Pulmonary artery endothelial cell (primary cell): ENCODE measurements at regions not wholly inside any gene's neighbourhood (a gene's known extent, or its start where the extent isn't known, plus 50 kb on each side); places are given as distances from the start of the nearest gene placed in this dataset.
A peak's percentile ranks its signal among the peaks of the same experiment; 100 is the strongest.

Source experiments
- DNase-seq: peaks from one replicate; pipeline ENCODE4 v3.0.0-alpha.2; 2011; ENCODE audit warnings: low read depth, low spot score

DNA sequence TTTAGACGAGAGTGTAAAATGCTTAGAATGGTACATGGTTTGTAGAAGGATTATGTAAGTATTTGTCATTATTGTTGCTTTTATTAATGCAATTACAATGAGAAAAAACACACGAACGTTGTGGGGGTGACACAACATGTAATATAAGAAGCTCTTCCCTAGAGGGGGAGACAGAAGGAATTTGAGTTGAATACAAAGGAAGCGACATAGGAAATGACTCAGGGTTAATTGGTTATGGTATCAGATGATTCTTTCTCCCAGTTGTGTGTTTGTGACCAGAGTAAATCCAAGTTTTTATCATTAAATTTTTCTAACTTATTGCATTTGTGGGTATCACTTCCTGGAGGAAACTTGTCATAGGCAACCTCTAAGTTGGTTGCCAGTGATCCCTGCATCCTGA, 625.6 kb upstream of the CDH2 start:
- DNase-seq: peak; percentile 89

DNA sequence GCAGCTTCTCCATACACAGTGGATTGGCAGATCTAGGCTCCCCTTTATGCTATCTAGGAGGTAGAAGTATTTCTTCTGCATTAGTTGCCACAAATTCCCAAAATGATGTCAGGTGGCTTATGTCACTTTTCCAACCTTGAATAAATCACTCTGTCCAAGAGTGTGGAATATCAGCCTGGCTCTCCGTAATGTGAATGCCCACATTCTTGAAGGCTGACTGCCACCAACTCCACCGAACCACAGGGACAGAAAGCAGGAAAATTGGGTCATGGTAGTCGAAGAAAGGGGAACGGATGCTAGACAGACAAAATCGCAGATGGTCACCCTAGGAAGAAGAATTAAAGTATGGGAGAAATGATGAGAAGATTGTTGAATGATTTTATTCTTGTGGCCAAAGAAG, 624.9 kb upstream of the CDH2 start:
- DNase-seq: no peak

DNA sequence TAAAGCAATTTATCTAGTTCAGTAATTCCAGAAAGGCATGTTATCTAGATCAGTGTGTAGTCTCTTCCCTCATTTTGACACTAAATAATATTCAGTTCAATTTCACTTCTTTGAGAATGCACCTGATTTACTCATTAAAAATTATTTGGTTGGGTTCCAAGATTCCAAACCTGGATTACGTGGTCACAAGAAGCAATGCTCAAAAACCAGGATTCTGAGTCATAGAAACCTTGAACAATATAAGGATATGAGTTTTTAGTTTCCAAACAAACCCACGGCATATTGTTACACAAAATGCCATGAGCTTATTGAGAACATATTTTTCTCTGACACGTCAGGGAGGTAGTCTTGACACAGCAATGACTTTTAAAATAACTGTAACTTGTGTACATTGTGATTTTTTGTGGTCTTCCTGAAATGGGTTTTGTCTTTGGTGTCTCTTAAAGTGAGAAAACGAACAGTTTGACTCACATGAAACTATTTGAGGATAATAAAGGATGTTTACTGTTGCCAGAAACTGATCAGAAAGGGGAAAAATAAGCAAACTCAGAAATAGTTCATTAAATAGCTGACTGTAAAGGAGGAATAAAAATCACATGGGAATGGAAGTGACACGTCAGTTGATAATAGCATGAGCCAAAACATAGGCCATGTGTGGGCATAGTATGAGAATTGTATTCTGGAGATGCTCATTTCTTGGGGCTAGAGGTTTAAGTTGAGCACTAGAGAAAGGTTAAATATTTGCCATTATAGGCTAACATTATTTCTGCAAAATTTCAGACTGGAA, 617.7 kb upstream of the CDH2 start:
- peak; percentile 90 for DNase-seq

DNA sequence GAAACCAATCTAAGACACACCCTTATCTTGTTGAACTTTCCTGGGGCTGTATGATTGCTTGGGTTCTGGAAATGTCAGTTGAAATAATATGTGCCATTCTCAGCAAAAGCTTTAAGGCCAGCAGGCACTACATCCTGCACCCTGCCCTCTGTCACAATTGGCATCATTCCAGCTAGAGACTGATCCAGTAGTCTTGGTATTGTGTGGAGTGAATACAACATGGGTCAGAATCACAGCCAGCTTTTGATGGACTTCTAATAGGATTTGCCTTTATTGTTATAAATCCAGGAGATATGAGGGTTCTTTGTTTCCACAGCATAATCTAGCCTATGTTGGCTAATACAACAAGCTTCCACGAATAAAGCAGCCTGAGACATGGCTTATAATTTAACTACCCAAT, 617.0 kb upstream of the CDH2 start:
- DNase-seq: peak; percentile 26

DNA sequence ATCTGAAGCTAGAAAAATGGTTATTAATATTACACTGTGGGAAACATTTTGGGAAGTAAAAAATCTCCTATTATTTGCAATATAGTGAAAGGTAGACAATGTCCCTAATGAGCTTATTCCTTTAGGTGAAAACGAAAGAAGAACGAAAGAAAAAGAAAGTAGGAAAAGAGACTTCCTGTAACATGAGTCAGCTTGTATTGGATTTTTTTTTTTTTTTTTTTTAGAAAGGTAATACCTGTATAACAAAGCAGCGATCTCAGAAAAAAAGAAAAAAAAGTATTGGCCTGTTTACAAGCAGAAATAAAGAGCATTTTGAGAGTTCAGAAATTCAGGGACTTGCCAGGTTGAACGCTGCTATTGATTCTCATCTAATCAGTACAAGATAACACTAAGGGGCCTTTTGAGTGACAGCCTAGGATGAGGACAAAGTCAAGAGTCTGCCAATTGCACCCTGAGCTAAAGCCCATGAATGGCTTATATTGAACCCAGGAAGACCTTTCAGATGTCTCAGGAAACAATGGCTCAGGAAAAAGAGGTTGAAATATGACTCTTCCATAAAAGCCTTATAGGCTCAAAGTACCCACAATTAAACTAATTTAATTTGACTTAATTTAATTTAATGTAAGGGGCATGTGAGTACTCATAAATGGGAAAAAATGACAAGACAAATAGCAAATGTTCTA, 615.6 kb upstream of the CDH2 start:
- DNase-seq: no peak

DNA sequence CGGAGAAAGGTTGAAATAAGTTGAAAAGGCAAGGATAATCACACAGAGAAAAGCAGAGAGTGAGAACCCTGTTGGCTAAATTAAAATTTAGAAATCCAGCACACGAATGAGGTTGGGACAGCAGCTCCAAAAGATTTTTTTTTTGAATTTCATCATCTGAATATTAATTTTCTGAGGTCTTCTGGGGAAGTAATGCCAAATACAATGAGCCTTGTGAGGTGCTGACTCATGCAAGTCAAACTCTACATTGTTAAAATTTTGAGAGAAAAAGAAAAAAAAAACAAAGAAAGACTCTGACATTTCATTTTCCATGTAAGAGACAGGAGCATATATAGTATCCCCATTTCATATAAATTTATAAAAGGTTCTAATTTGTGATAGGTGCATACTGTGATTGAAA, 614.2 kb upstream of the CDH2 start:
- DNase-seq: no peak

DNA sequence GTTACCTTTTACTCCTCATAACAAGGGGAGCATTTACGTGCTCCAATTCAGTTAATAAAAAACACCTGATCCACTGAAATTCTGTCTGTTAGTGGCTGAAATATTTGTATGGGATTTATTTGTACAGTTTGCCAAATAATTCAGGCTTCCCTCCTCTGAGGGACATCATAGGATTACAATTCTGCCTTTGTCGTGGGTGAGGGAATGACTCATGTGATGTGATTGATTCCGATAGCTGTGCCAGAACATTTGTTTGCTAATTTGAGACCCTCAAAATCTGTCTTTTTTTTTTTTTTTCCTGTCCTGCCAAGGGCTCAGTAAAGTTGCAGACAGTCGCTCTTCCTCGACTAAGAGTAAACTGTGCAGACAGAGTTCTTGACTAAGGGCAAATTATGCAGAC, 612.6 kb upstream of the CDH2 start:
- DNase-seq: no peak

DNA sequence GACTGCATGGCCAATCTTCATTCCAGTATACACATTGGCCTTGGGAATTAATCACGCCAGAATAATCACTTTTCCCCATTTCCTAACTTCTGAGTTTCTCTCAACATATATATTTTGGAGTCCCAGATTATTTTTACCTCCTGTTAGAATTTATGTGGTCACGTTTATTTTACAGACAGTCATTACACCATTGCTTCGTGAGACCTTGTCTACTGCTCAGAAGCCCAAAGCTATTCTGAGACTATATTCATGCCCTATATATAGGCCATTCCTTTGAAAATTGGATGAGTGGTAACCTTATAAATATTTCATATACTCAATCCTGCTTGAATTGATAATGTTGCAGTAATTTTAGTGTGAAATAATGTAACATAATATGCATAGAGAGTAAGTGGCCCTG, 610.0 kb upstream of the CDH2 start:
- no peak for DNase-seq

DNA sequence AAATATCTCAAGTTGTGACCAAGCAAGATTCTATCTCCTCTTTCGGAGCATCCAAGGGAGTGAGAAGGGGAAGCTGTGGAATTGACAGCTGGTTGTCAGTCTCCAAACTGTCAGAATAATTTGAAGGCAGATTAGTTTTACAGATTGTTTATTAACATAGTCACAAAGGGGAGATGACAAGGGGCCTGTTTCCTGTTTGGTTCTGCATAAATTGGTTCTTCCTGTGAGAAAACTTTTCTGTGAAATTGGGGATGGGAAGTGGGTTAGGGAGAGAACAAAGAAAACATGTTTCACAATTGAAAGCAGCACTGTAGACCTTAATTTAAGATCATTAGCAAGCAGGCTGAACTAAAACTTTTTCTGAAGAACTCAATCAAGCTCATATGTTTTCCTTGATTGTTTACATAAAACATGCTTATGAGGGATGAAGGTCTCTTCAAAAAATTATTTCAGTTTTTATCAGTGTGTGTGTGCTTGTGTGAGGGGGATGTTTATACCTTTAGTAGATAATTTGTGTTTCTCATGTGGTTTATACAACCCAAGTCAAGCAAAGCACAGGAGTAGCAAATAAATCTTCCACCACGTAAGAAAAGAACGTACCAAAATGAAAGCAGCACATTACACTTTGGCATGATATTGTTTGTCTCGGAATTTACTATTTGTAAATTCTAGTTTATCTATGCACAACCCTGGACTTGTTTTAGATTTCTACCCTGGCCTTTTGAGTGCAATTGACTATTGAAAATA, 604.9 kb upstream of the CDH2 start:
- DNase-seq: no peak

DNA sequence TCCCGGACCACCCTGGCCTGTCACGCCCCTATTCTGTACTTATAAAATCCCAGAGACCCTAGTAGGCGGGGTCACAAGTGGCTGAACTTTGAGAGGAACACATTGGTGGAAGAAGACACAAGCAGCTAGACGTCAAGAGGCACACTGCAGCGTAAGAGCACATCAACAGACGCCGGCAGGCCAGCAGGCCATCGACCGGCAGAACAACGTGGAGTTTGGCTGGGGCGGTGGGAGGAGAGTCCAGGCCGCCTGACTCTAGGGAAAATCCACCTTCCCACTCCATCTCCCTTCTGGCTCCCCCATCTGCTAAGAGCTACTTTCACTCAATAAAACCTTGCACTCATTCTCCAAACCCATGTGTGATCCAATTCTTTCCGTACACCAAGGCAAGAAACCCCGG, 601.8 kb upstream of the CDH2 start:
- DNase-seq: no peak

DNA sequence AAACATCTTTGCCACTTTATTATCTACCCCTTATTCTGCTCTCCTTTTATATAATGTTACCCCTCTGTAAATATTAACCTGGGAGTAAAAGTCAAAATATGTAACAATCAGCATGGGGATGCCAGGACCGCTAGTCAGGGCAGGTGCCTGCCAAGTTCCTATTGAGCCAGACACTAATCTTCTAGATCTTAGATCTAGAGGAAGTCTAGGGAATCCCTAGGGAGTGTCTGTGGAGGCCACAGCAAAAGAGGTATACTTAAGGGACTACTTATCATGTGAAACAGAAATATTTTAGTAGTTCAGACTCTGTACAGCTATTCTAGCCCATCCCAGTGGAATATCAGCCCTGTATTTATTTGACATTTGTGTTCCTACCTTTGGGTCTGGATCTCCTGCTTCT, 600.8 kb upstream of the CDH2 start:
- DNase-seq: no peak

DNA sequence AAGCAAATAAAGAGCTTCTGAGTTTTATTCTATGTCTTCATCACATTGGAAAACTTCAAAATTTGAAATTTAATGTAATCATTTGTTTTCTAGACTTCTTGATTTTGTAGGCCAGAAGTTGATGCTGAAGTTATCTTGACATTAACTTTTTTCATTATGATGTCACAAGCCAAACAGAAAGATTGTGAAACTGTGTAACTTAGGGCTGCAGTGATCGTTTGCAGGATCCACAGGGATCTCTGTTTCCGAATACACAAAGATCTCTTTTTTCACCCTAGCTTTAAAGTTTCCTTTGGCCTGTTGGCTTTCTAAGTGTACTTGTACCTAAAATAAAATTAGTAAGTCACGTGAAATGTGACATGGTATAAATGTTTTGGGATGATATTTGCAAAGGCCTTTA, 594.9 kb upstream of the CDH2 start:
- no peak for DNase-seq

DNA sequence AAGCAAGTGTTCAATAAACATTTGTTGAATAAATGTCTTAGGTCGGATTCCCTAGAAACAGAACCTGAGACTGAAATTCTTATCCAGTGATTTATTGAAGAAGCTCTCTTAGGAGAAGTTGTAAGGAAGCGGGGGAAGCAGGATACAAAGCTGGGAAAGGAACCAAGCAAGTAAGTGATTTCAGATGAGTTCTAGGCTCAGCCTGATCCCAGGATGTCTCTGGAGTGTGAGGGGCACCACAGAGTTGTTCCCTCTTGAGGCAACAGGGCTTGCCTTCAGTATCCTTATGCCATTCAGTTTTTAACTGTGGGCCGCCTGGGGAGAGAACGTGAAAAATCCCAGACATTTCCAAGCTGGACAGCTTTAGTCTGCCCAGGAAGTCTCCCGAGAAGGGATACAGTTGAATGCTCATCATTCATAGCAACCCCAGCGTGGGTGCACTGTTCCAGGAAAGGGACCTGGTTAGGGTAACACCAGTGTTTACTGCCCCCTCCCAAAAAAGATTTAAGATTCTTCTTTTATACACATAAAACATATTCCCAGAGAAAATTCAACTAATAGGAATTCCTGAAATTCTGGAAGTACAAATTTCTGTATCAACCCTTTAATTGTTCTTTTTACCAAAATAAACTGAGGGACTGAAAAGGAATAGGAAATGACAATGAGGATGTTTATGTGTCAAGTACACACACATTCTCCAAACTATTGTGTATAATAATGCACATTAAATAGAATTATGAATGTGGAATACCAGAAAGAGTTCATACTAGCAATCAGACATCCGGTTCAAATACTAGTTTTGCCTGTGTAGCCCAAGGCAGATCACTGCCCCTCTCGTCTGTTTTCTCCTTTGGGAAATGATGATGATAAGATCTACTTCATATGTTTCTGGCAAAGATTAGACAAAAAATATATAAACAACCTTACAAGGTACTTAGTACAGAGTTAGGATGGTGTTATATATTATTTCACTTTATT, 592.1 kb upstream of the CDH2 start:
- no peak for DNase-seq

DNA sequence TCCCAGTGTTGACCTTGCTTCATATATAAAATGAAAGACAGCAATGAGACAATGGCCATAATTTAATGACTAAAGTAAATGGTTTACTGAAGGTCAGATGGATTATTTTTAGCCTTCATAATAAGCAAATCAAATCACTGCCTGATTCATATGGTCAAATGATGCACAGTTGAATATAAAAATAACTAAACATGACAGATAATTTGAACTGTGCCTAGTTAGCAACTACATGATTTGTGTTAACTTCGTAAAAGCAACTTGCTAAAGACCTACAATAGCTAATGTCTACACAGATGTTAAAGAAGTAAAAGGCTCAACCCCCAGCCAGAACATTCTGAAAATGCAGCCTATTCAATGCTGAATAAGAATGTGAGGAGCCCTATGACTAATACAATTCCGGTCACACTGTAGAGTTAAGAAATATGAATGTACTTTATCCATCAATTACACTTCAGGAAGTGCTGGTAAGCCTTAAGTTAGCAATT, 590.8 kb upstream of the CDH2 start:
- DNase-seq: peak; percentile 50

DNA sequence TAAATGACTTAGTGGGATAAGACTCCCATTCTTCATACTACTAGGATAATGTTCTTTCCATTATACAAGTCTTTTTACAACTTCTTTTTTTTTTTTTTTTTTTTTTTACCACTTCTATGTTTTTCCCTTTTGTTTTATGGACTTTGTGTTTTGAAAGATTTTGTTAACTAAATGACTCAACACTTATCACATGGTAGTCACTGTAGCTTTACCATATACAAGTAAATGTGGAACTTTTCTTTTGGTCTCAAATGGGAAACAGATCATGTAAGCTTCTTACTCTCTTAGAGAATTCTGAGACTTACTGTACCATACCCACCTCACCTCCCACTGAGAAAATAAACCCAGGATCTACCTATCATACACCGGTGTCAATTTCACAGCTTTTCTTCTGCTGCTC, 590.3 kb upstream of the CDH2 start:
- DNase-seq: no peak

DNA sequence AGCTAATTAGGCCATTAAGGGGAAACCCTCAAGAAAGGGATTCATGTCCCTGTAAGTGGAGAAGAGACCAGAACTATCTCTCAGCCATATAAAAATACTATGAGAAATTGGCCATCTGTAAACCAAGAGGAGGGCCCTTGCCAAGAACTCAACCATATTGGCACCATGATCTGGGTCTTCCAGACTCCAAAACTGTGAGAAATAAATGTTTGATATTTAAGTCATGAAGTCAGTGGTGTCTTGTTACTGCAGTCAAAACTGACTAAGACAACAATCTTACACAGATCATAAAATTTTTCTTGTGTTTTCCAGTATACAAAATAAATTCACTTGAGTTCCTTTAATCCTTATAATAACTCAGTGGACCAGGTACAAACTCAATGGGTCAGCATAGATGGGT, 589.8 kb upstream of the CDH2 start:
- no peak for DNase-seq

DNA sequence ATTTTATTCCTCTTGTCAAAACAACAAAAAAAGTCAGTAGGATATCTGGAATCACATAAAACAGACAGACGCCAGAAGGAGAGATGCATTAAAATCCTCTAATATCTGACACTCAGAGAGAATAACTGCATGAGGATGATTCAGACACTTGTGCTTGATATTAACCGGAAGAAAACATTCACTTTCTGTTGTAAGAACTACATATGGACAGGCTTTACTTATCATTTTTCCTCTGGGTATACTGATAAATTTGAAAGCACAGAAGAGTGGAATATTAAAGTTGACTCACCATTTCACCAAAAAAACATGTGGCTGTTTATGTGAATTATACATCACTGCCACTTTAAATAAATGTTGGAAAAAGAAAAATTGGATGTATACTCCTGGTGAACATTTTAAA, 589.1 kb upstream of the CDH2 start:
- DNase-seq: no peak

DNA sequence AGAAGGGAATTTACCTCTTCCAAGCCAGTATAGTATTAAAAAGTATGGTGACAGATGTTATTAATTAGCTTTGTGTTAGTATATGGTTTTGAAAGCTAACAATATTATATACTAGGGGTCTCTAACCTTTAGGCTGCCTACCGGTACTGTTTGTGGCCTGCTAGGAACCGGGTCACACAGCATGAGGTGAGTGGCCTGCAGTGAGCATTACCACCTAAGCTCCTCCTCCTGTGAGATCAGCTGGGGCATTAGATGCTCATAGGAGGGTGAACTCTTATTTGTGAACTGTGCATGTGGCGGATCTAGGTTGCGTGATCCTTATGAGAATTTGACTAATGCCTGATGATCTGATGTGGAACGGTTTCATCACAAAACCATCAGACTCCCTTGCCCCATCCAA, 583.4 kb upstream of the CDH2 start:
- no peak for DNase-seq

DNA sequence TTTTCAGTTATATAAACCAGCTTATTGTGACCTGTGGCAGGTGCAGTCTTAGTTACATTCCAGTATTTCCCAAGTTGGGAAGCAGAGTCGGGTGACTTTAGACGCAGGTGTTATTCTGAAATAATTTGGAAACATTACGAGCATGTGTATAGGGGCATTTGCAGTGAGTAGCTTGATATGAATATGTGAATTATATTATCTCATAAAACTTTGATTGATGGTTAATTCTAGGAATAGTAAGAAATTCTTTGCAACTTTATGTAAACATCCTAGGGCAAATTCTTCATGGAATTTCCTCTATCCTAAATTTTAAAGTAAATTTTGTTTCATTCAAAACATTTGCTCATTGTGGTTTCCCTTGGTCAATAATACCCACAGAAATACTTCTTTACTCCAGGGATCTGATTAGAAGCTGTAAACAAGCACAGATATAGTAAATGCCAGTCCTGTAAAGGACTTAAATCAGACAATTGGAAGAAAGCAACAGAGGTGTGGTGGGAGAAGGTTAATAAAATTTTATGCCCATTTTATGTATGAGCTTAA, 580.6 kb upstream of the CDH2 start:
- no peak for DNase-seq

DNA sequence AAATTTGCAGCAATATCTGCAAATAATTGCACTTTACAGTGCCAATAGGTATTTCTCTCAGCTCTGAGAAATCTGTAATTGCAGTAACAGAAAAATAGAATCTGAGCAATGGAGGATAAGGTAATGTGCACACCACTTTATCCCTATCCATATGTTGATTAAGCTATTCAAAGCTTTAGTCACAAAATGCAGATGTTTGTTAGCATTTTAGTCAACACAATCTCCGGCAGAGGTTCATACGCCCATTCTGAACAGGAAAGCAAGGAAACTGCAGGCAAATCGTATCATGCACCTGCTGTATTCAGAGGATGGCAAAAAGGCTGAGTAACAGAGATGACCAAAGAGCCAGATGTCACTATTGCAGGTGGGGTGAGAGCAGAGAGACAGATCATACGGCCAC, 566.2 kb upstream of the CDH2 start:
- DNase-seq: no peak

DNA sequence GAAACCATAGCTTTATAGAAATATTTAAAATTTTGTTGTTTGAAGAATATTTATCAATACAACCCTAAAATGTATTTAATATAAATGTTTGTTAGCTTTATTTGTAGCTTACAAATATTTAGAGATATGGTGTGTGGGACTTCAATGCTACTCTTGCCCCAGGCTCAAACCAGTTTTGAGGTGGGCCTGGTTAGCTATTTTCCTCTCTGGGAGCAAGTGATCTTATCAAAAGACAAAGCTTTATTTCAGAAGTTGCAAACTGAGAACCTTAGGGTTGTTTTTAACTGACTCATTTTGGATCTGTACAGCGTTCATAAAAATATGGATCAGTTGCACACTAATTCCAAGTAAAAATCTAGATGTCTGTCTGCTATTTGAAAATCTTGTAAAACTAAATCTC, 563.6 kb upstream of the CDH2 start:
- no peak for DNase-seq
